Kidney (tissue), 13 donors: ENCODE measurements at regions not wholly inside any gene's neighbourhood (a gene's known extent, or its start where the extent isn't known, plus 50 kb on each side); places are given as distances from the start of the nearest gene placed in this dataset.

Experiments used
- DNase-seq, 5 donors: peaks; one replicate each; pipeline ENCODE4 v3.0.0-alpha.2; 2013 to 2020
- FAIRE-seq: peaks from 2 replicates; lab custom pipeline; 2012; peaks lifted over from hg19 to GRCh38; lab: Jason Lieb, UNC
- H3K27ac ChIP-seq, 2 donors: one replicate each; pipeline ENCODE4 v1.7.0; 2013; ENCODE audit warnings: low read depth in 2 of 2, low read length in 2 of 2, inconsistent platforms in 1 of 2
- H3K27me3 ChIP-seq: one replicate; pipeline ENCODE4 v1.7.1; 2013; ENCODE audit warnings: low read length, inconsistent platforms; ENCODE audit not compliant: control insufficient read depth, insufficient read depth
- H3K36me3 ChIP-seq, 3 donors: one replicate each; pipeline versions ENCODE4 v1.7.0 to v1.7.1; 2013; ENCODE audit warnings: low read length in 3 of 3, control low read depth in 1 of 3, inconsistent platforms in 1 of 3; ENCODE audit not compliant: insufficient read depth in 3 of 3, control insufficient read depth in 2 of 3
- H3K4me1 ChIP-seq, 3 donors: one replicate each; pipeline versions ENCODE4 v1.7.0 to v1.7.1; 2013; ENCODE audit warnings: low read length in 3 of 3, inconsistent platforms in 1 of 3, low read depth in 1 of 3; ENCODE audit not compliant: control insufficient read depth in 2 of 3, insufficient read depth in 2 of 3
- H3K4me3 ChIP-seq, 3 donors: one replicate each; pipeline versions ENCODE4 v1.7.0 to v1.8.1; 2013; ENCODE audit warnings: low read length in 3 of 3, control low read depth in 1 of 3, inconsistent platforms in 1 of 3
- H3K9ac ChIP-seq, 3 donors: one replicate each; pipeline versions ENCODE4 v1.7.0 to v1.7.1; 2013; ENCODE audit warnings: low read length in 3 of 3, control low read depth in 1 of 3, inconsistent platforms in 1 of 3
- H3K9me3 ChIP-seq, 3 donors: one replicate each; pipeline versions ENCODE4 v1.7.0 to v1.7.1; 2013; ENCODE audit warnings: low read length in 3 of 3, control low read depth in 1 of 3, inconsistent platforms in 1 of 3; ENCODE audit not compliant: control insufficient read depth in 2 of 3, insufficient read depth in 1 of 3
- CTCF ChIP-seq: IDR thresholded peaks from 3 replicates; pipeline ENCODE4 v1.5.1; 2012; ENCODE audit warnings: mild to moderate bottlenecking, moderate library complexity, borderline replicate concordance; ENCODE audit not compliant: insufficient read depth; ENCODE audit errors: extremely low read depth
- intact Hi-C: fragments of 100-400 bp; cut with DNase I; formaldehyde crosslinking; loops from one replicate; pipeline ENCODE4 v1.11.1; 2022
- donor health status: control.
- donor health status: control.
- donor health status: control.
- donor health status: control.
- donor health status: control.
- donor health status: DM: yes; HTN: yes; CAD: no.
- donor health status: Normal renal cell carcinoma (clear cell type).

GRCh38 chr13:90402102-90402501, 945.4 kb upstream of the MIR17HG start:
- TF ChIP-seq CTCF: no peak
- intact Hi-C loops: no loop called here

GRCh38 chr13:90402613-90403012, 944.9 kb upstream of the MIR17HG start:
- H3K4me1 ChIP-seq: no peaks in the 10 kb centered on the region
- no peak overlapping the region for H3K9ac ChIP-seq
- H3K36me3 ChIP-seq: no peaks in the 10 kb centered on the region
- FAIRE-seq (no peak), DNase-seq (no peak)
- intact Hi-C loops: no loop called here
- no peak overlapping the region for H3K4me3 ChIP-seq
- no peak overlapping the region for H3K27ac ChIP-seq
- H3K27me3 ChIP-seq: no peaks in the 10 kb centered on the region
- H3K9me3 ChIP-seq: no peaks in the 10 kb centered on the region
- TF ChIP-seq CTCF: no peak

More at GRCh38 chr13:90402102-90402501, 945.4 kb upstream of the MIR17HG start:
- DNase-seq (no peak), FAIRE-seq (no peak)
- Histone ChIP-seq H3K4me1 (no peaks in the 10 kb centered on the region), H3K27me3 (no peaks in the 10 kb centered on the region), H3K9me3 (no peaks in the 10 kb centered on the region), H3K27ac (no peak overlapping the region), H3K4me3 (no peak overlapping the region), H3K36me3 (no peaks in the 10 kb centered on the region), H3K9ac (no peak overlapping the region)

GRCh38 chr13:90403330-90404082, 944.0 kb upstream of the MIR17HG start:
- Histone ChIP-seq H3K4me1 (no peaks in the 10 kb centered on the region), H3K27me3 (no peaks in the 10 kb centered on the region), H3K9ac (no peak overlapping the region), H3K36me3 (no peaks in the 10 kb centered on the region), H3K4me3 (no peak overlapping the region), H3K9me3 (no peaks in the 10 kb centered on the region), H3K27ac (no peak overlapping the region)
- intact Hi-C loops: no loop called here
- no peak for TF ChIP-seq CTCF
- FAIRE-seq: no peak
- DNase-seq: peak in 1 of 5 donors; percentile 39
